HK-2 (cell line): ENCODE measurements at regions not wholly inside any gene's neighbourhood (a gene's known extent, or its start where the extent isn't known, plus 50 kb on each side); places are given as distances from the start of the nearest gene placed in this dataset.

Source experiments
- DNase-seq: peaks from one replicate; pipeline ENCODE4 v3.0.0-alpha.2; 2018; ENCODE audit not compliant: unreplicated experiment

DNA sequence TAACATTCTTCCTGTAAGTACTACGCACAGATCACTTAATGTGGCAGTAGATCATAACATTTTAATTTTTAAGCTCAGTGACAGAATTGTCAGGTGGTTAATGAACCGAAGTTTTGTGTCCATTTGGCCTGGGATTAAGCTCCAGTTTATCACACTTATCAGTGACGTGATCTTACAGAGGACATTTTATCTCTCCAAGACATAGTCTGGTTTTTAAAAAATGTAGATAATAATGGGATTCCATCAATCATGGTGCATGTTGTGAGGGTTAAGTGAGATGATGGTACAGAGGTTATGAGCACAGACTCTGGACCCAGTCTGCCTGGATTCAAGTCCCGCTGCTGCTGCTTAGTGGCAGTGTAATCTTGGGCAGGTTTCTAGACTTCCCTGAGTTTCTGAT is 66.0 kb upstream of the ZFAND5 start:
- DNase-seq, result no peak

DNA sequence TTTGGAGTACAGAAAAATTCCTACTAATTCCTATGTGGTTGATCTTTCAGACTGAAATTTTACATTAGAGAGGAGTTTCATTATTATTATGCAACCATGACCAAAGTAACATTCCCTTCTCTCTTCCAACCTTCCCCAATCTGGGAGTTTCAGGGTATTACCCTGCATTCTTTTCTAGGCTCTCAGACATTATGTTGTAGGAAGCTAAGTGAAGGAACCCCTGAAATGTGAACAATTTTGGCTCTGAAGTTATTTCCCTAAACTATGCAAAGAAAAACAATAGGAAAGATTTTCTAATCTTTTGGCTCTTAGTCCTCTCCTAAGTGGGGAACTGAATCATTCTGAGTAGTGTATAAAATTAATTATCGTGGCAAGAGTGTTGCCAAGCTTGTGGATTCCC is 63.3 kb upstream of the ZFAND5 start:
- DNase-seq, result no peak

DNA sequence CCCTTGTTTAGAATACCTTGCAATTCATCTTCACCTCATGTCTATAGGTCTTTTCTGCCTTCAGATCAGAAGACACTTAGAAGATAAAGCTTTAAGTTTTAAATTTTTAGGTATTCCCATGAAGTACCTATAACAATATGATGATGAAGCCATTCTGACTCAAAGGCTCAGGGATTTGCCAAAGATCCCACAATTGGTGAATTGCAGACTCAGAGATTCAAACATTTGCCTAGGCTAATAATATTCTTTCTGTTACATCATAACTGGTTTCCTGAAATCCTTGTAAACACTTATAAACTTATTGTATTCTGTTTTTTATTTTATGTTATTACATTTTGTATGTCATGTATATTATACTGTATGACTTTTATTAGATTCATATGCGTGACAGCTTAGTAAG is 62.8 kb upstream of the ZFAND5 start:
- no peak for DNase-seq

DNA sequence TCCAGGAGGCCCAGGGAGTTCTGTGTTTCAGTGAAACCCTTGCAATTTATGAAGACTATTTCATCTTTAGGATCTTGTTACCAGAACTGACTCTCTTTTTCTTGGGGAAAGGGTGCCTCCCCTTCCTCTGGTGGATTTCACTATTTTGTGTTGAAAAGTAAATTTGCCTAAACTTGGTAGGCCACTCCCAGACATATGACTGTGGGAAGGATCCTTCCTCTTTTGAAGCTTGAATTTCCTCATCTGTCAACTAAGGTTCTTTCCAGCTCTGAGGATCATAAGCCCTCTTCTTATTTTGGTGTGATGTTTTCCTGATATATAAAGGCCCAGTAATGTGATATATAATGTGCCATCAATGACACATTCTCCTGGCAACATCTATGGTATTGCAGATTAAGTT is 59.1 kb upstream of the ZFAND5 start:
- no peak for DNase-seq

DNA sequence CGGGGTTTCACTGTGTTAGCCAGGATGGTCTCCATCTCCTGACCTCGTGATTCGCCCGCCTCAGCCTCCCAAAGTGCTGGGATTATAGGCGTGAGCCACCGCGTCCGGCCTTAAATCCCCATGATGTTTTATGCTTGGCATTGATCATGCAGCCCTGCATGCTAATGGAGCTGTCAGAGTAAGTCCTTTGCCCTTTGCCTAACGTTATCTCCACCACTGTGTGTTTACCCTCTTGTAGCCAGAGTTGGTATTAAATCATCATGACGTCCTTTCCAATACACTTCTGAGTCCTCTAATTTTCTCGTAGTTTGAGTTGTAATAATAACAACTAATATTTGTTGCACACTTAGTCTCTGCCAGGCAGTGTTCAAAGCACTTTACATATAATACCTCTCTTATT is 57.2 kb upstream of the ZFAND5 start:
- no peak for DNase-seq

DNA sequence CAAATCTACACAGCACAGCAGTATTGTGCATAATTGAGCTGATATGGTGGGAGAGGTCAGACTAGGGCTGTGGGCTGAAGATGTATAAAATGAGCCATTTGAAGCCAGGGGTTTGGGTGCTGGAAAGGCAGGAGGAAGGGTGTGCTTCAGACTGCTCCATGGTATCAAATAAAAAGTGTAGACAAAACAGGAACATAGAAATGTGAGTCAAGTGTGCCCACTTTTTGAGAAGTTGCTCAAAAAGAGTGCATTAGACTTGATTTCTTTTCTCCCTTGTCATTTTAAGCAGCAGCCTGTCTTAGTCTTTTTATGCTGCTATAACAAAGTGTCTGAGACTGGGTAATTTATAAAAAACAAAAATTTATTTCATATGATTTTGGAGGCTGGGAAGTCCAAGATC is 55.8 kb upstream of the ZFAND5 start:
- no peak for DNase-seq

DNA sequence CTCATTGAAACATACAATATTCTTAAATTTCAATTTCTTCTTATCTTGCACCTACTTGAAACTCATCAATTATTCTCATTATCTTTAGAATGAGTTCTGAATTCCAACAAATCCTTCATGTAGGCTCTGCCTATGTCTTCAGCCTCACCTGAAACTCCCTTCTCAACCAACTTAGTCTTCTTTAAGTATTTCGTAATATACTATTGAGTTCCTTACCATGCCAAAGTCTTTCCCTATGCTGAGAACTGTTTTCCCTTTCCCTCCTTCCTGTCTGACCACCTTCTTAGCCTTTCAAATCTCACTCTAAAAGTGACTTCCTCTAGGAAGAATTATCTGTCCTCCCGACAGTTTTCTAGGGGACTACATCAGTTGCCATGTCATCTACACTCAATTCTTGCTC is 50.9 kb upstream of the ZFAND5 start:
- no peak for DNase-seq

DNA sequence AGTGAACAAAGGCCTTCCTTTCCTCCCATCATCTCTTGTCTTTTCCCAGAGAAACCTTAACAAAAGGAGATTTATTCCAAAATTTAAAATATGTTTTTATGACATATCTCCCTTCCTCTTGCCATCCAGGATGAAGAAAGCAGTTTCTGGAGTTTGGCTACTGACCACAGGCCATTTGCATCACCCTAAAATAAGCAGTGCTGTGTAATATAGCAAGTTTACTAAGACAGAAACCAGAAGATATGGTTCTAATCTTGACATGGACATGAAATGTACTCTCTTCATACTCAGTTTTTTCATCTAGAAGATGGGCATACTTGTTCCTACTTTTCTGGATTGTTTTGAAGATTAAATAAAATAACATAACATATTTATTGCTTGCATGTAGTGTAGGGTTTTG is 50.2 kb upstream of the ZFAND5 start:
- no peak for DNase-seq
